Nephron (organoid): ENCODE measurements at regions not wholly inside any gene's neighbourhood (a gene's known extent, or its start where the extent isn't known, plus 50 kb on each side); places are given as distances from the start of the nearest gene placed in this dataset.
"Not testable (repeated sequence)": the region's sequence is repeated elsewhere in the genome, so short reads cannot be mapped to it uniquely, and the experiment has no call there.

ENCODE experiments used
- H3K27ac Mint-ChIP-seq, 3 experiments: 2 replicates each; pipeline ENCODE4 v1.8.0; 2020; ENCODE audit warnings: mixed read lengths in 3 of 3, mild to moderate bottlenecking in 2 of 3, moderate library complexity in 1 of 3
- H3K27me3 Mint-ChIP-seq: 2 replicates; pipeline ENCODE4 v1.8.0; 2021; ENCODE audit warnings: low read depth, mild to moderate bottlenecking, moderate library complexity, mixed read lengths
- H3K36me3 Mint-ChIP-seq: 2 replicates; pipeline ENCODE4 v1.8.0; 2020; ENCODE audit warnings: low read depth, mixed read lengths
- H3K4me1 Mint-ChIP-seq: 2 replicates; pipeline ENCODE4 v1.8.0; 2020; ENCODE audit warnings: mixed read lengths
- H3K4me3 Mint-ChIP-seq, 3 experiments: 2 replicates each; pipeline ENCODE4 v1.8.0; 2020; ENCODE audit warnings: mild to moderate bottlenecking in 3 of 3, mixed read lengths in 3 of 3, moderate library complexity in 2 of 3
- H3K9me3 Mint-ChIP-seq: 2 replicates; pipeline ENCODE4 v1.8.0; 2020; ENCODE audit warnings: mixed read lengths
- TF ChIP-seq, protein P1 (sequence below), 3 experiments: fragments of 200-600 bp; sonication (generic); IDR thresholded peaks; one replicate each; pipeline ENCODE4 v1.5.0; 2021; ENCODE audit warnings: antibody characterized with exemption in 3 of 3; ENCODE audit not compliant: unreplicated experiment in 3 of 3

DNA sequence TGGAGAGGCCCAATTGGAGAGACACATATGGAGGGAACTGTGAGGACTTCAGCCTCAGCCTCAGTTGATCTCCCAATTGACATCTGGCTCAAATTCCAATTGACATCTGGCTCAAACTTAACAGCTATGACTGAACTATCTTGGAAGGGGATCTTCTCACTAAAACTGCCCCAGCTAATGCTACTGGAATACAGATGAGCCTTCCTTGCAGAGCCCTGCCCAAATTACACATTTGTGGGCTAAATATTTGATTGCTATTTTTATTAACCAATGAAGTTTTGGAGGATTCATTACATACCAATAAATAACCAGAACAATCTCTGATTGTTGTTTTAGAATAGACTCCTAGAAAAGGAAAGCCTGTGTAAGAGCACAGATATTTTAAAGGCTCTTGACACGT lies 189.0 kb upstream of the THUMPD2 start:
- H3K36me3 Mint-ChIP-seq = no peaks in the 10 kb centered on the region
- no peak overlapping the region for H3K4me3 Mint-ChIP-seq
- H3K27me3 Mint-ChIP-seq = no peaks in the 10 kb centered on the region
- H3K9me3 Mint-ChIP-seq = peaks cover 10% of the 10 kb centered on the region
- TF ChIP-seq, protein P1, sequence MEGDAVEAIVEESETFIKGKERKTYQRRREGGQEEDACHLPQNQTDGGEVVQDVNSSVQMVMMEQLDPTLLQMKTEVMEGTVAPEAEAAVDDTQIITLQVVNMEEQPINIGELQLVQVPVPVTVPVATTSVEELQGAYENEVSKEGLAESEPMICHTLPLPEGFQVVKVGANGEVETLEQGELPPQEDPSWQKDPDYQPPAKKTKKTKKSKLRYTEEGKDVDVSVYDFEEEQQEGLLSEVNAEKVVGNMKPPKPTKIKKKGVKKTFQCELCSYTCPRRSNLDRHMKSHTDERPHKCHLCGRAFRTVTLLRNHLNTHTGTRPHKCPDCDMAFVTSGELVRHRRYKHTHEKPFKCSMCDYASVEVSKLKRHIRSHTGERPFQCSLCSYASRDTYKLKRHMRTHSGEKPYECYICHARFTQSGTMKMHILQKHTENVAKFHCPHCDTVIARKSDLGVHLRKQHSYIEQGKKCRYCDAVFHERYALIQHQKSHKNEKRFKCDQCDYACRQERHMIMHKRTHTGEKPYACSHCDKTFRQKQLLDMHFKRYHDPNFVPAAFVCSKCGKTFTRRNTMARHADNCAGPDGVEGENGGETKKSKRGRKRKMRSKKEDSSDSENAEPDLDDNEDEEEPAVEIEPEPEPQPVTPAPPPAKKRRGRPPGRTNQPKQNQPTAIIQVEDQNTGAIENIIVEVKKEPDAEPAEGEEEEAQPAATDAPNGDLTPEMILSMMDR (IDR thresholded peaks at IDR 0.05; ENCODE audit: unreplicated experiment in 3 of 3) = no peak
- no peak overlapping the region for H3K27ac Mint-ChIP-seq
- H3K4me1 Mint-ChIP-seq = no peaks in the 10 kb centered on the region

DNA sequence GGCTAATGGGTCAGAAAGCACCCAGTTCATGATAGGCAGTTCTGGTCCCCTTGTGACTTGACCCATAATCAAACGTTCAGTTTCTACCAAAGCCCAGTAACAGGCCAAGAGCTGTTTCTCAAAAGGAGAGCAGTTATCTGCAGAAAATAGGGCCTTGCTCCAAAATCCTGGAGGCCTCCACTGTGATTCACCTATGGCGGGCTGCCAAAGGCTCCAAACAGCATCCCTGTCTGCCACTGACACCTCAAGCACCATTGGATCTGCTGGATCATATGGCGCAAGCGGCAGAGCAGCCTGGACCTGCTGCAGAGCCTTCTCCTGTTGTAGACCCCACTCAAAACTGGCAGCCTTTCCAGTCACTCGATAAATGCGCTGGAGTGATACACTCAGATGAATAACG lies 181.6 kb upstream of the THUMPD2 start:
- H3K36me3 Mint-ChIP-seq, H3K27ac Mint-ChIP-seq, H3K4me1 Mint-ChIP-seq, H3K9me3 Mint-ChIP-seq, H3K27me3 Mint-ChIP-seq, H3K4me3 Mint-ChIP-seq: not testable (repeated sequence)

DNA sequence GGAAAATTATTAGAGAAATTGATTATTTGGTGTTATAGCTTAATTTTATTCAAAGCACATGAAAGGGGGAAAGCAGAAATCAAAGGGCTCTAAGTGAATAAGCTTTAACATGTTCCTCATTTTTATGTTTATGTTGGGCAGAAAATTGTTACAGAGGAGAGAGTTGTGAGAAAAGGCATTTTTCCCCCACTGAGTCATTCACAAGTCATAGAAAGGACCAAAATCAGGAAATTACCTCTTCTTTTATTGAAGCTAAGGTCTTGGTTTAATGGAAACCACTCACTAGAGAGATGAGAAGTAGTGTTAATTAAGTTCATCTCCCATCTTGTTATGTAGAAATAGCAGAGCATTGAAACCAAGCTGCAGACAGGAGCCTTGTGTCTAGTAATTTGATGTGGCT lies 175.3 kb upstream of the THUMPD2 start:
- H3K9me3 Mint-ChIP-seq = no peaks in the 10 kb centered on the region
- H3K4me1 Mint-ChIP-seq = no peaks in the 10 kb centered on the region
- no peak overlapping the region for H3K27ac Mint-ChIP-seq
- no peaks in the 10 kb centered on the region for H3K27me3 Mint-ChIP-seq
- H3K36me3 Mint-ChIP-seq = no peaks in the 10 kb centered on the region
- no peak overlapping the region for H3K4me3 Mint-ChIP-seq
- TF ChIP-seq, protein P1 (IDR thresholded peaks at IDR 0.05; ENCODE audit: unreplicated experiment in 3 of 3) = no peak

DNA sequence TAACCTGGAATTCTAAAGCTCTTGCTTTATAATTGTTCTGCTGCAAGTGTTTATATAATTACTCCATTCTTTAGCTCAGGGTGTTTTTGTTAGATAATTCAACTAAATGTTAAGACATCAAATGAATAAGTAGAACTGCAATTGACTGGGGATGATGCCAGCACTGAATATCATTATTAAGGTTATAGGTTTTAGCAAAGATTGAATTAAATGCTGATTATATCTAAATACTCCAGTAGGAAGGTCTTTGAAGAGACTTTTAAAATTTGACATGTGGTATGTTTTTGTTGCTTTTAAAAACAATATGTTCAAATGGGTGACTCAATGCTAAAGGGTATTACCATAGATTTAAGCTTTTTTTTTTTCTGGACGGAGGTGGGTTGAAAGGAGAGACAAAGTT lies 170.1 kb upstream of the THUMPD2 start:
- H3K4me1 Mint-ChIP-seq = peaks cover 3% of the 10 kb centered on the region

DNA sequence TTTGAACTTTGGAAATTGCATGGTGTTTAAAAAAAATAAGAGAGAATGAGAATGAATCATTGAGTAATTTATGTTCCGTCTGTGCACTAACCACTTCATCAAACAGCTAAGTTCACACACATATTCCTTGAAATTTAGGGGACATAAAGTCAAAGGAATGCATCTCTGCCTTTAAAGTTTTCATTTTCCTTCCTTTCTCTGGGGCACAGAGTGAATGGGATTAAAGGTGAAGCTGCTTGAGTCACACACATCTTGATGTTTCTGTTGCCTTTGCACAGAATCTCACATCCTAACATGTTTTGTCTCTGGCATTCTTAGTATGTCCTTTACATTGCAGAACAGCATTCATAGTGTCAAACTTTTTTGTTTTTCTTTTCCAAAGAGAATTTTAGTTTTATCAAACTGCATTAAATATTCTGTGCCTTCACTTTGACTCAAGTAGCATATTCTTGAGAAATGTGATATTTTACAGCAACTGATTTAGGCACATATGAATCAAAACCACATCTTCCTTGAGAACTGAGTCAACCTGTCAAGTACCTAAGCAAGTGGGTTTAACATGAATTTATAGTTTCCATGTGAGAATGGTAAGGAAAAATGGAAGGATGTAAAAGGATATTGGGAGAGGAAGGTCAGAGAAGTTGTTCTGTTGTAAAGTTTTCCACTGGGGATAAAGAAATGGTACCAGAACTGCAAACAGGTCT lies 169.1 kb upstream of the THUMPD2 start:
- H3K9me3 Mint-ChIP-seq = no peaks in the 10 kb centered on the region
- H3K4me3 Mint-ChIP-seq = no peak overlapping the region
- no peaks in the 10 kb centered on the region for H3K27me3 Mint-ChIP-seq
- H3K4me1 Mint-ChIP-seq = peaks cover 3% of the 10 kb centered on the region
- no peaks in the 10 kb centered on the region for H3K36me3 Mint-ChIP-seq
- H3K27ac Mint-ChIP-seq = no peak overlapping the region
- TF ChIP-seq, protein P1 (IDR thresholded peaks at IDR 0.05; ENCODE audit: unreplicated experiment in 3 of 3) = no peak

More for the DNA sequence above, 170.1 kb upstream of the THUMPD2 start:
- Mint-ChIP-seq H3K9me3 (no peaks in the 10 kb centered on the region), H3K27ac (no peak overlapping the region), H3K36me3 (no peaks in the 10 kb centered on the region), H3K27me3 (no peaks in the 10 kb centered on the region), H3K4me3 (no peak overlapping the region)
- TF ChIP-seq, protein P1 (IDR thresholded peaks at IDR 0.05; ENCODE audit: unreplicated experiment in 3 of 3) = no peak

DNA sequence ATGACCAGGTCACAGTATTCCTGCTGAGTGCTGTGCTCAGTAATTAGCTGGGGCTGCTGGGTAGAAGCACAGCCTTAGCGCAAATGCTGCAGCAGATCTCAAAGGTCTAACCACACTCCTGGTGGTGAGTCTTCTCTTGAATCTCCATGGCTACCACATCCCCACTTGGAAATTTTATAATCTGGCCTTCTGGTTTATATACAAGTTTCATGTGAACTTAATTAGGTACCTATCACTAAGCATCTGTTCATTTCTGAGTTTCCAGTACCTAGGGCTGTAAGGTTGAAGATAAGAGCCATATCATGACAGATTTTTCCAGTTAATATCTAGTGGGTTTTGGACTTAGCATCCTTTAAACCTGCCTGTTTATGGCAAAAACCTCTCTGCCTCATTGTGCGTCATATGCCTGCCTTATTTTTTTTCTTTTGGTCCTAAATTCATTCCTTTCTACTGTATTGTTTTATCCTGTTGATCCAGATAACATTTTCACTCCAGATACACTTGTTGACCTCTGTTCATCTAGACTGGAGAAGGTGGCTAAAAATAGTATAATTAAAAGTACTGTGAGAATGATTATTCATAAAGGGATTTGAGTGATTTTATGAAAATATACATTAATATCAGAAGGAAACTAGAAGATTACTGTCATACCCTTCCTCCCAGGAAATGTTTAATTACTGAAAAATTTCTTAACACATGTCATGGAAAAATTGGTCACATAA lies 168.4 kb upstream of the THUMPD2 start:
- Mint-ChIP-seq H3K4me3 (no peak overlapping the region), H3K9me3 (no peaks in the 10 kb centered on the region), H3K4me1 (peaks cover 3% of the 10 kb centered on the region), H3K27me3 (no peaks in the 10 kb centered on the region), H3K36me3 (no peaks in the 10 kb centered on the region), H3K27ac (no peak overlapping the region)
- TF ChIP-seq, protein P1 (IDR thresholded peaks at IDR 0.05; ENCODE audit: unreplicated experiment in 3 of 3) = no peak
